Peyer's patch (tissue), 4 donors: ENCODE measurements at regions not wholly inside any gene's neighbourhood (a gene's known extent, or its start where the extent isn't known, plus 50 kb on each side); places are given as distances from the start of the nearest gene placed in this dataset.

ENCODE experiments used
- CTCF ChIP-seq, 6 experiments: fragments of 450-650 bp in 4 of 6; fragments of 200-600 bp in 2 of 6; sonication (generic) in 1 of 6; IDR thresholded peaks; one replicate each; pipeline ENCODE4 v1.5.1; 2017 to 2019; ENCODE audit warnings: antibody characterized with exemption in 6 of 6, mild to moderate bottlenecking in 3 of 6, moderate library complexity in 1 of 6
- POLR2A ChIP-seq, 2 donors: fragments of 450-650 bp; IDR thresholded peaks; one replicate each; pipeline ENCODE4 v1.5.1; 2017; ENCODE audit warnings: antibody characterized with exemption in 2 of 2, mild to moderate bottlenecking in 2 of 2, moderate library complexity in 2 of 2

DNA sequence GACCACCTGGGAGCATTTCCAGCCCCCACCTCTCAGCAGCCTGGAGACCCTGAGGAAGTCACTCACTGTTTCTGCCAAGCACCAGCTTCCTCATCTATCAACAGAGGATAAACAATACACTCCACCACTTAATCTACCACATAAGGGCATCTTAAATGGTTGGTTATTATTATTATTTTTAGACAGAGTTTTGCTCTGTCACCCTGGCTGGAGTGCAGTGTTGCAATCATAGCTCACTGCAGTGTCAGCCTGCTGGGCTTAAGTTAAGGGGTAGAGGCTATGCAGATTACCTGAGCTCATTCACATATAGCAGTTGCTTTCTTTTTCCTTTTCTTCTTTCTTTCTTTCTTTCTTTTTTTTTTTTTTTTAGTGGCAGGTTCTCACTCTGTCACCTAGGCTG lies 59.5 kb upstream of the ELN start:
- no peak for TF ChIP-seq CTCF (IDR thresholded peaks at IDR 0.05)
- no peak for TF ChIP-seq POLR2A (IDR thresholded peaks at IDR 0.05)
